ENCODE measurements at regions not wholly inside any gene's neighbourhood (a gene's known extent, or its start where the extent isn't known, plus 50 kb on each side); places are given as distances from the start of the nearest gene placed in this dataset.

DNA sequence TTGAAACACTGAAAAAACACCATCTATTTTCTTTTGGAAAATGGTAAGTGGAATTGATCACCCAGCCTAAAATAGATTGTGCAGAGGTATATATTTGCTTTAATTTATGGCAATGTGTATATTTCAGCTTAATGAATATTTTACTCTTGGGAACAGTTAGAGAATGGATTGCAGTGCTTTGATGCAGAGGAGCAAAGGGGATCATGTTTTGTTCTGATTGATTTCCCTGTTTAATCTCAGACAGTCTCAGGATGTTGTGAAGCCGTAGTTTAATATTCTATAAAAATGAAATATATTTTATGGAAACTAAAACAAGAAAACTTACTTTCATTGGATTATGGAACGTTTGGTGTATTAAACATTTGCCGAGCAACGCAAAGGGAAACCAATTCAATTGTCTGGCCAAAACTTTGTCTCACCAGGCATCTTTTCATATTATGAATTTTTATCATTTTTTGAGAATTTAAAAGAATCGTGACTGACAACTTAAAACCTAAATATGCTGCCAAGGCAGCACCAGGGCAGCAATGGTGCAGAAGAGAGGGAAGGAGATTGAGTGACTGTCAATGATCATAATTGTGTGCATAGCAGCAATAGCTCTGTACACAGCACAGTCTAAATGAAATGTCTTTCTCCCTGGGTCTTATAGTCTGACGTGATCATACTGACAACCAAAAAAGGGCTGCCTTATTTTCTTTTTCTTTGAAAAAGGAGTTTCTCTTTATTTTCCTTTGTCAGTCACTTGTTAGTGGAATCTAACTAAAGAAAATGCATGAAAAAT is 105.5 kb upstream of the EPHA7 start:
- DNase-seq (ENCODE audit: low read depth), result no peak

DNA sequence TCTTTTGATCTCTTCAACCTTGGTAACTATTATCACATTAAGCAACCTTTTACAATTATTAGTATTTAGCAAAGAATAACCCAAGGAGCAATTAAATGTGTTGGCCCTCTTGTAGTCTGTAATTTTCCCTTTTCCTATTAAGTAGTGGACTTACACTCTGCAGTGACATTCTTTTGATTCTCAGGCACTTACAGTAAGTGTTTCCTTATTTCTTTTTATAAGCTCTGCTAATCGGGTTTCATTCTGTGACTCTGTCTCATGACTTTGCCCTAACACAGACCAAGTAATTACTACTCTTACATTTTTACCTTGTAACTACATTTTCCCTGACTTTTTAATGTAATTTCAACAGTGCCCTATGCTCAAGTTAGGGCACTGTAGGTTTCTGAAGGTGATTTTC is 104.0 kb upstream of the EPHA7 start:
- no peak for DNase-seq (ENCODE audit: low read depth)

DNA sequence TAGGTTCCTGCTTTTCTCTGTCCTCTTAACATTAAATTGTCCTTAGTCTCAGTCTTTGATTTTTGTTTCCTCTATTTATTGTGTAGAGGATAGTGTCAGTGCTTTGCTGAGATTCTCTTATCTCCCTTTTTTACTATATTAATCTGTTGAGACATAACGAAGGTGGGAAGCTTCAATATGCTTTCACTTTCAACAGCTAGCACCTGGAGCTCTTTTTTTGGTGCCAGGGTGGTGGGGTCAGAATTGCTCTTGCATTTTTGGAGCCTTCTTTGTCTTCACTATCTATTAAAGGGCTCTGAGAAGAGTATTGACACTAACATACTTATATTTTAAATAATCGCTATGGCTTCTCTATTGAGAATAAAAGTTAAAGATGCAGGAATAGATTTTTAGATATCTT is 97.1 kb upstream of the EPHA7 start:
- no peak for DNase-seq (ENCODE audit: low read depth)

DNA sequence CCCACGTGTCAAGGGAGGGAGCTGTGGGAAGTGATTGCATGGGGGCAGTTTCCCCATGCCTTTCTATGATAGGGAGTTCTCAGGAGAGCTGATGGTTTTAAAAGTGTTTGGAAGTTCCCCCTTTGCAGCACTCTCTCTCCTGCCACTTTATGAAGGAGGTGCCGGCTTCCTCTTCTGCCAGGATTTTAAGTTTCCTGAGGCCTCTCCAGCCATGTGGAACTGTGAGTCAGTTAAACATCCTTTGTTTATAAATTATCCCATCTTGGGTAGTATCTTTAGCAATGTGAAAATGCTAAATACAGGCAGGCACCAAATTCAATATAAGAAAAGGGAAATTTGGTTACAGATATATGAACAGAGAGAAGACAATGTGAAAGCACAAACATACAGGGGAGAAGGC is 96.4 kb upstream of the EPHA7 start:
- DNase-seq (ENCODE audit: low read depth), result no peak

DNA sequence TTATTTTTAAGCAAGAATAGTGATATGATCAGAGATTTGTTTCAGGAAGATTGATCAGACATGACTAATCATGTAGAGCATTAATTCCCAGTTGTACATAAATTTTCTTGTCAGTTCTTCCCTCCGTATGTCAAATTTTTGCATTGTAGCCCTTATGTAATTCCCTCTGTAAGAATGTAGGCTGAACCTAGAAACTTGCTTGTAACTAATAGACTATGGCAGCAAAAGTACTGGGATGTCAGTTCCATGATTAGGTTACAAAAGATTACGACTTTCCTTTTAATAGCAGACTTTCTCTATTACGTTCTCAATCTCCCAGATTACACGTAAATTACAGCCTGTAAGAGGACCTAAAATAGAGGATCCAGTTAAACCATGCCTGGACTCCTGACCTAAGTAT is 79.4 kb upstream of the EPHA7 start:
- DNase-seq (ENCODE audit: low read depth), result no peak

DNA sequence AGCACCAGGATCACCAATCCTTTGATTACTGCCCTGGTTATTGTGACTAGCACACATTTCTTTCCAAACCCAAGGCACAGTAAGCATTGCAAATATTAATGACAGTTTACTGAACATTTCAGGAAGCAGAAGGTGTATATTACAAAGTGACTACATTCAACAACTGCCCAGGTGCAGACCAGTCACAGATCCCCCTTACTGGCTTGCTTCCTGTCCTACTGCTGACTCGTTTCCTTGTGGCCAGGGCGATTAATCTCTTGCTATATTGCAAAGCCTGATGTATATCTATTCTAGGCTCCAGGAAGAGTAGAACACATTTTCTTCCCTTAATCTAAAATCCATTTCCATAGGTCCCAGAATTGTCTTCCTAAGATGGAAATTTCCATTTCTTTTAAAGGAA is 77.2 kb upstream of the EPHA7 start:
- DNase-seq (ENCODE audit: low read depth), result no peak

DNA sequence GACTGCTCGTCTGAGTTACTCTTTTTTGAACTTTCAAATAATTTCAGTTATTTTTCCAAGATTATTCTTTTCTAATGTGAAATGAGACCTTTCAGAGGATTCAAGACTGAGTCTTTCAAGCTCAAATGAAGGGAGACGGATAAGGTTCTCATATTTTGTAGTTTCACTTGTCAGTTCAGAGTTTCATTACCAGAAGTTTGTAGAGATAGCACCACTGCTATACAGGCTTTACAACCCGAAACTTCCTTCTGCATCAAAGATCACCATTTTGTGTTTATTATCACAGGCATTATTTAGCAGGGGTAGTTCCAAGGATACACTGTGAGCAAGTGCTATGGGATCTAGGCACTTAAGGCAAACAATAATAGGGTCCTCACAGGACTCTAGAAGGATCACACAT is 74.7 kb upstream of the EPHA7 start:
- DNase-seq (ENCODE audit: low read depth), result no peak

DNA sequence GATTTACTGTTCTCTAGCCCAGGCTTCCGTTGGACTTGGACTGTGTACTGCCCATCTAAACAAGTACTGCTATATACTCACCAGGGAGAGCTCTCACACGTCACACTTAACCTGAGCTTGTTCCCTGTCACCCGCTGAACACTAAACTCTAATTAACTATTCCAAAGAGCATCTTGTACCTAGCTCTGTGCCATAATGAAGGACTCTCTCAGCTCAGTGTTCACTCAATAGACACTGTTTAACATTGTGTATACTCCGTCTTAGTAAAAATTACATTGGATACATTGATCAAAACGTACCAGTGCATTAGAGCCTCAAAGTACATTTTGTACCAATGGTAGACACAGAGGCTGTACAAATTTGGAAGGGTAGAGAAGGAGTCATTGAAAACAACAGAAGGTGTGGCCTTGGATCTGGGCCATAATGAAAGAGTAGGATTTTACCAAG is 55.4 kb upstream of the EPHA7 start:
- no peak for DNase-seq (ENCODE audit: low read depth)

DNA sequence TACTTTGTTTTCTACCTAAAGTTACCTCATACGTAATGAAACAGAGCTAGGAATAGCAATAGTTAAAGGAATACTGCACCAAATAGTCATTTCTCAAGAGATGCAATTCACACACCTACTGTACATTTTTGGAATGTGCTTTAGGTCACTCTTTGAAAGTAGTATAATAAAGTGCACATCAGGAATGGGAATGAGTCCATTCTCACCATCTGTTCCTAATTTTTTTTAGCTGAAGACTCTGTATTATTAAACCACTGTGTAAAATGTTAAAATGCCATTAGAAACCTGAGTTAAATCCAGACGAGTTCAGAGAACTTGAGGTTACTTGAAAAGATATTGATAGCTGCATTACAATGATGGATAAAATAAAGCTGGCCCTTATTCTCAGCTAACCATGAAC is 51.9 kb upstream of the EPHA7 start:
- no peak for DNase-seq (ENCODE audit: low read depth)

Measured in stromal cell of bone marrow (primary cell).